HG03442 (cell line): ENCODE measurements at regions not wholly inside any gene's neighbourhood (a gene's known extent, or its start where the extent isn't known, plus 50 kb on each side); places are given as distances from the start of the nearest gene placed in this dataset.
"Not testable (repeated sequence)": the region's sequence is repeated elsewhere in the genome, so short reads cannot be mapped to it uniquely, and the experiment has no call there.

Experiments used
- ATAC-seq: cut with Tn5 transposase; IDR thresholded peaks from one replicate; pipeline ENCODE4 v1.9.1; 2021; ENCODE audit warnings: mild to moderate bottlenecking, moderate library complexity; ENCODE audit not compliant: unreplicated experiment

GRCh38 chr5:3167473-3167872, 416.0 kb upstream of the IRX2 start:
- ATAC-seq = no peak

DNA sequence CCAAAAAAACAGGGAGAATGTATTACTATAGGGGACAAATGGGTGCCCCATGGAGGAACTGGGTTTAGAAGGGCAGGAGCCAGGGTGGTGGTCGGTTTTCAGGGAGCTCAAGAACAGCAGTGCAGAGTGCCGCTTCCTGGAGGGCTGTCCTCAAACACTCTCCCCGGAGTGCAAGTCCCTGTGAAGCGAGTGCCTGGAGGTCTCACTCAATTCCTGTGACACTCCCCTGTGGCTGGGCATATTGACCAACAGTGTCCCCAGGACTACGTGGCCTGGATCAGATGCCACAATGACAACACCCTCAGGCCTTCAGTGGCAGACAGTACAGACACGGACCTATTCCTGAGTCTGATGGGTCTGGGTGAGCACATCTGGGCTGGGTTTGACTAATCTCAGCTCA, 412.1 kb upstream of the IRX2 start:
- no peak for ATAC-seq

DNA sequence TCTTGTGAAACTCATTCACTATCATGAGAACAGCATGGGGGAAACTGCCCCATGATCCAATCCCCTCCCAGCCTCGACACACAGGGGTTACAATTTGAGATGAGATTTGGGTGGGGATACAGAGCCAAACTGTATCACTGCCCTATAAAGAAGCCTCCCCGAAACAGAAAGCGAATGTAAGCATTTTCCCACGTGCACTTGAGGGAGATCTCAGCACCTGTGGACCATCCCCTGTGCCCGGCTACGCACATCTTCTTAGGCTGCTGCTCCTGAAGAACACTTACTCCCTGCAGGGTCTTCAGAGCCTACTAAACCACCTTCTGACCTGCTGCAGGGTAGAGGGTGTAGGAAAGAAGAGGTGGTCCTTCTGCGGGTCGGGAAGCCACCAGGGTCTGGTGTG, 410.2 kb upstream of the IRX2 start:
- no peak for ATAC-seq

DNA sequence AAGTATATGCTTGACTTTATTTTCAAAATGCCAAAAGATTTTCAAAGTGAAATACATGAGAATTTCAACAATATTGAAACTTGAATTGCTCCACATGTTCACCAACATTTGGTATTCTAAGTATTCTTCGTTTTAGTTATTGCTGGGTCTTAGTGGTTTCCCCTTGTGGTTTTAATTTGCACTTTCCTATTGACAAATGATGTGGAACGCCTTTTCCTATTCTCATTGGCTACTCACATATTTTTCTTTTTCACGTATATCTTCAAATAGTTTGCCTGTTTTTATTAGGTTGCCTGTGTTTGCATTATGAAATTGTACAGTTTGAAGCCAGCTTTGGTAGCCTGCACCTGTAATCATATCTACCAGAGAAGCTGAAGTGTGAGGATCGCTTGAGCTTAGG, 405.7 kb upstream of the IRX2 start:
- no peak for ATAC-seq

- ATAC-seq = no peak
These were observed 404.2 kb upstream of the IRX2 start for GRCh38 chr5:3155717-3156116.

- no peak for ATAC-seq
These were observed 403.6 kb upstream of the IRX2 start for GRCh38 chr5:3155046-3155445.

- no peak for ATAC-seq
These were observed 402.4 kb upstream of the IRX2 start for GRCh38 chr5:3153906-3154305.

- no peak for ATAC-seq
These were observed 401.9 kb upstream of the IRX2 start for GRCh38 chr5:3153226-3153858.

DNA sequence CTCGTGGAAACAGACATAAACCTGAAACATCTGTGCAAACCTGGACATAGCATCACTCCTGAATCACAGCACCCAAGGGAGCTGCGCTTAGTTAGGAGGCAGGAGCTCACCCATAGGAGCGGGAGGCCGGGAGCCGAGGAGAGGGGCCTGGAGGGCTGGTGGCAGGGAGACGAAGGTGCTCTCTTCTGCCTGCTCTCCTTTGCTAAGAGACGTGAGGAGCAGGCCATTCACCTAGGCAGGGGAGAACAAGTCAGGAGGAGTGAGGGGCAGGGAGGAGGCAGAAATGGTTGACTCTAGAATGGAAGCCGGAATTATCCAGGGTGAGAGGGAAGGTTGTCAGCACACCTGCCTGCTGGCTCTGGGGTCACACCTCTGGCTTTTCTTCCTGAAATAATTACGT, 398.4 kb upstream of the IRX2 start:
- ATAC-seq = no peak

- ATAC-seq = not testable (repeated sequence)
These were observed 395.9 kb upstream of the IRX2 start for GRCh38 chr5:3147405-3147804.

DNA sequence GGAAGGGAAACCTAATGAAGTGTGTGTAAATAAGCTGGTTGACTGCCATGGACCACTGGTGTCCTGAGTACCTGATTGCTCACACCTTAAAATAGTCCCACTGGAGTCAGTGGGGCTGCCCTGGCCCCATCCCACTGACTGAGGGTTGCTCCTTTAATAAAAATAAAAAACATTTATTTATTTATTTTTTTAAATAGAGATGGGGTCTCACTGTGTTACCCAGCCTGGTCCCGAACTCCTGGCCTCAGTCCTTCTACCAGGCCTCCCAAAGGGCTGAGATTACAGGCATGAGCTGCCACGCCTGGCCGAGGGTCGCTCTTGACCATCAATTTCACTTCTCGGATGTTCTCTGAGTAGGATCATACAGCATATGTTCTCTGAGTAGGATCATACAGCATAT, 394.2 kb upstream of the IRX2 start:
- no peak for ATAC-seq

- no peak for ATAC-seq
These were observed 391.9 kb upstream of the IRX2 start for GRCh38 chr5:3143382-3143781.

DNA sequence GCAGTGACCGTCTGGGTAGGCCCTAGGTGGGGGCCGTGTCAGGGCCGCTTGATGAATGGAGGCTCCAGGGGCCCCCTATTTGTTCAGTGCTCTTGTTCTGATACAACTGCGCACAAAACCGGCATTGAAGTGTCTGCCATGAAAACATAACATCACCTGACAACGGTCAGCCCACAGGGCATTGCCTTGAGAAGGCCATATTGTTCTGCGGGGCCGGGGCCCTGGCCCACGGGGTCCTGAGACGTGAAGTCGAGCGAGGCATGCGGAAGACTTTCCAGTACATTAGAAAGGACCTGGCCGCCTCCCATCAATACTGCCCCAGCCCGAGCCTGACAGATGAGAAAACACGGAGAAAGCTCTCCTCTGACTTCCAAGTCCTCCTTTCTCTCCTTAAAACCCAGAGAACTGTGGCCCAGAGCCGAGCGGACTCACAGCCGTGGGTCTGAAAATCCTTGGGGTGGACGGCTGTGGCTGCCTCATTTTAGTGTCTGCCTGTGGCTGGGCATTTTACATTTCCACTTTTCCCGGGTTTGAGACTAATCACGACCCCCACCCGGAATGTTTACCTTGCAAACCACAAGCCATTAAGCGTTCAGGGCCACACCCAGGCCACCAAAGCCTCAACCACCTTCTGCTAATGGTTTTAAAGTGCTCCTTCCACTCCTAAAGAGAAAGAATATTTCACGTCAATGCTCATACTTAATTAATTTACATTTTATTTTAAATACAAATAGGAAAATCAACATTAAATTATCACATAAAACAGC, 391.0 kb upstream of the IRX2 start:
- ATAC-seq = no peak

DNA sequence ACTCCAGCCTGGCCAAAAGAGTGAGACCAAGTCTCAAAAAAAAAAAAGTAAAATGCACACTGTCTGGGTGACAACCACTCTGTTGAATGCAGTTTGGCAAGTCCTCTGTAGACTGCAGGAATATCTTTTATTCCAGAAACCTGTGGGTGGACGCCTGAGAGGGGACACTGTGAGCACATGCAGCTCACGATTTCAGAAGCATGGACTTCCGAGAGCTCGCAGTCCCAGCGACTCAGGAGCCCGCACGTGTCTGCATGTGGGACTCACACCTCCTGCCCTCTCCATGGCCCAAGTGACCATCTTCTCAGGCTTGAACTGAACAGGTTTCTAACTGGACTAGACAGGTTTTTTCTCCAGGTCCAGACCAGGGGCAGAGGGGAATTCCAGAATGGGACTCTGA, 388.6 kb upstream of the IRX2 start:
- no peak for ATAC-seq

GRCh38 chr5:3139499-3139931, 388.0 kb upstream of the IRX2 start:
- ATAC-seq = no peak

DNA sequence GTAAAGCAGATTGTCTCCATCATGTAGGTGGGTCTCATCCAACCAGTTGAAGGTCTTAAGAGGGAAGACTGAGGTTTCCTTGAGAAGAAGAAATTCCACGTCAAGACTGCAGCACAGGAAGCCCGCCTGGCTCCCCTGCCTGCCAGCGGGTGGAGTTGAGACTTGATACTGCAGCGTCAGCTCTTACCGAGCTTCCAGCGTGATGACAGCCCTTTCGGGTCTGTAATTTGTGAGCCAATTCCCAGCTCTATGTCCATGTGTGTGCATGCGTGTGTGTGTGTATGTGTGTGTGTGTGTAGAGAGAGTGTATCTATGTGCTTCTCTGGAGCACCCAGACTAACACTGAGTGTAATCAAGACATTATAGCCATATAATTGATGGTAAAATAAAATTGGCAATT, 379.7 kb upstream of the IRX2 start:
- no peak for ATAC-seq

DNA sequence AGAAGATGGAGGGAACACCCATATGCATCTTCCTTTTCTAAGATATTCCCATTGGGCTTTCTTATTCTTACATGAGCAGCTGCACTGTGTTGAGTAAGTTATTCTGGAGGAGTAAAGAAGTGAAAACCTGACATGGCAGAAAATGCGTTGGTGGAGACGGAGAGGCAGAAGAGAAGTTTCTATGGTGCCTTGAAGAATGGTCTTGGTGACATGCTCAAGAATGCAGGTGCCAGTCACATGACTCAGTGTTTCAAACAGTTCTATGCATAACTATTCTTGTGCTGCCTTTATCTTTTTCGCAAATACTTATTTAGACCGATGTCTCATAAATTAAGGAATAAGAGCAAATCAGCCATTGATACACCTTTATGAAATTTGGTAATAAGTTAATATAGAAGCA, 377.8 kb upstream of the IRX2 start:
- no peak for ATAC-seq

- ATAC-seq = no peak
These were observed 376.0 kb upstream of the IRX2 start for GRCh38 chr5:3127423-3127911.

- ATAC-seq = no peak
These were observed 375.2 kb upstream of the IRX2 start for GRCh38 chr5:3126639-3127038.

DNA sequence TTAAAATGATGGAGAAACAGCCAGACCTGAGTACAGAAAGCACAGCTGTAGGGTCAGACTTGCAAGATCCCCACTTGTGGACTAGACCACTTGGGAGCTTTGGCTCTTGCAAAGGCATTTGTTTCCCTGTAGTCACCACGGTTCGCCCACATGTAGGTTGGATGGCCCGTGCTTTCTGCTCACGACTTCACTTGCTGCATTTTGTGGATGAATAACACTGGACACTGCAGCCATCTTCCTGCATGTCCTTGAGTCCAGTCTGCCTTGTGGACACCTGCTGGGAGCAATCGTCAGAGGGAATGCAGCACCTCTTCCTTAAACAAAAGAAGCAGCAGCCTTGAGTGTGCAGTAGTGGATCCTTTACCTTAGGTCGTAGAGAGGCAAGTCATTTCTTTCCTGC, 372.9 kb upstream of the IRX2 start:
- ATAC-seq = no peak

- no peak for ATAC-seq
These were observed 372.3 kb upstream of the IRX2 start for GRCh38 chr5:3123763-3124157.

DNA sequence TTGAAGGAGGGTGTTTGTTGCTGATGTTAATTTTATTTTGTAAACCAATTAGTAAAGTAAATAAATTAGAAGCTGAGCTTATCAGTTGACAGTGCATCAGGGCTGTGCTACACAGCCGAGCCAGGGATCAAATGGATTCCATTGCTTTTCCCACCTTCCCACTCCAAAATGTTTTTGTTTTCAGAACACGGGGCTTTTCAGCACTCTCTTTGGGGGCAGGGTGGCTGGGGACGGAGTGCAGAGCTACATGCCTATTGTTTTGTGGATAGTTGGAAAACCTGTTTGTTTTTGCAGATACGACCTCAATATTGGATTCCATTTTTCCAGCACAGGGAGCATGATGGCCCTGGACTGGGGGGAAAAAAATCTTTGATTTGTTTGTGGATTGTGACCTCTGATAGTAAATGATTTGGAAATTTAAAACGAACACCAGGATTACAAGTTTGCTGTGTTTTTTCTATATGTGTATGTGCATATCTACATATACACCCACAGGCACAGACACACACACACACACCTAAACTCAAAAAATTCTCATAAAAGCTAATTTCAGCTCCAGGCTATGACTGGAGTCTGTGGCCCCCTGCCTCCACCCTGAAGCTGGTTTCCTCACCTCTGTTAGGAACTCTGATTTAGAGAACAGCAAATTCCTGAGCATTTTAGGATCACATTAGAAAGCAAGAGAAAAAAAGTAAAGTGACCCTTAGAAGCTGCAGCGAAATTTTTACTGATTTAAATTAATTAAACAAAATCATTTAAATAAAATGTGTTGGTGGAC, 371.7 kb upstream of the IRX2 start:
- no peak for ATAC-seq
